Choroid plexus epithelial cell (primary cell): ENCODE measurements at regions not wholly inside any gene's neighbourhood (a gene's known extent, or its start where the extent isn't known, plus 50 kb on each side); places are given as distances from the start of the nearest gene placed in this dataset.
A peak's percentile ranks its signal among the peaks of the same experiment; 100 is the strongest.

Experiments used
- DNase-seq: peaks from one replicate; pipeline ENCODE4 v3.0.0-alpha.2; 2010; ENCODE audit warnings: low read depth
- H3K4me3 ChIP-seq: 2 replicates; pipeline ENCODE4 v1.5.1; 2011; ENCODE audit warnings: low read depth, mild to moderate bottlenecking, control low read depth, low read length, moderate library complexity
- TF ChIP-seq, protein P1 (sequence below): conservative IDR thresholded peaks from 2 replicates; pipeline ENCODE4 v1.5.1; 2011; ENCODE audit warnings: low read depth, mild to moderate bottlenecking, control low read depth, inconsistent platforms, low read length, moderate library complexity

DNA sequence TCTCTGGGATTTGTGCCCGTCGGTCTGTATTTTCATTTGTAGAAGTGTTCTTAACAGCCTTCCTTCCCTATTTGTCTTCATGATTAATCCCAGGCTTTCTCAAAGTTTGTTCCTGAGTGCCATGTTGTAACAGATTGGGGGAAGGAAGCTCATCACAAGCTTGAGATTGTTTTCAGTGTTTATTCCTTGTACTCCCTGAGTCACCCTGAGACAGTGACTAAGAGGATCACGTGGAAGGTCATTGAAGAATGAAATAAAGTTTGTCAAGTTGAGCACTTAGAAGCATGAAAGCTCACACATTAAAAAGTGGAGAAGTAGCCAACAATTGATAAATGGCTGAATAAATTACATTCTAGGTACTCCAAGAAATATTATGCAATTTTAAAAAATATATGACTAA lies 153.5 kb upstream of the FAM241A start:
- DNase-seq: peak; percentile 76
- TF ChIP-seq, protein P1, sequence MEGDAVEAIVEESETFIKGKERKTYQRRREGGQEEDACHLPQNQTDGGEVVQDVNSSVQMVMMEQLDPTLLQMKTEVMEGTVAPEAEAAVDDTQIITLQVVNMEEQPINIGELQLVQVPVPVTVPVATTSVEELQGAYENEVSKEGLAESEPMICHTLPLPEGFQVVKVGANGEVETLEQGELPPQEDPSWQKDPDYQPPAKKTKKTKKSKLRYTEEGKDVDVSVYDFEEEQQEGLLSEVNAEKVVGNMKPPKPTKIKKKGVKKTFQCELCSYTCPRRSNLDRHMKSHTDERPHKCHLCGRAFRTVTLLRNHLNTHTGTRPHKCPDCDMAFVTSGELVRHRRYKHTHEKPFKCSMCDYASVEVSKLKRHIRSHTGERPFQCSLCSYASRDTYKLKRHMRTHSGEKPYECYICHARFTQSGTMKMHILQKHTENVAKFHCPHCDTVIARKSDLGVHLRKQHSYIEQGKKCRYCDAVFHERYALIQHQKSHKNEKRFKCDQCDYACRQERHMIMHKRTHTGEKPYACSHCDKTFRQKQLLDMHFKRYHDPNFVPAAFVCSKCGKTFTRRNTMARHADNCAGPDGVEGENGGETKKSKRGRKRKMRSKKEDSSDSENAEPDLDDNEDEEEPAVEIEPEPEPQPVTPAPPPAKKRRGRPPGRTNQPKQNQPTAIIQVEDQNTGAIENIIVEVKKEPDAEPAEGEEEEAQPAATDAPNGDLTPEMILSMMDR: no peak
- no peak overlapping the region for H3K4me3 ChIP-seq

DNA sequence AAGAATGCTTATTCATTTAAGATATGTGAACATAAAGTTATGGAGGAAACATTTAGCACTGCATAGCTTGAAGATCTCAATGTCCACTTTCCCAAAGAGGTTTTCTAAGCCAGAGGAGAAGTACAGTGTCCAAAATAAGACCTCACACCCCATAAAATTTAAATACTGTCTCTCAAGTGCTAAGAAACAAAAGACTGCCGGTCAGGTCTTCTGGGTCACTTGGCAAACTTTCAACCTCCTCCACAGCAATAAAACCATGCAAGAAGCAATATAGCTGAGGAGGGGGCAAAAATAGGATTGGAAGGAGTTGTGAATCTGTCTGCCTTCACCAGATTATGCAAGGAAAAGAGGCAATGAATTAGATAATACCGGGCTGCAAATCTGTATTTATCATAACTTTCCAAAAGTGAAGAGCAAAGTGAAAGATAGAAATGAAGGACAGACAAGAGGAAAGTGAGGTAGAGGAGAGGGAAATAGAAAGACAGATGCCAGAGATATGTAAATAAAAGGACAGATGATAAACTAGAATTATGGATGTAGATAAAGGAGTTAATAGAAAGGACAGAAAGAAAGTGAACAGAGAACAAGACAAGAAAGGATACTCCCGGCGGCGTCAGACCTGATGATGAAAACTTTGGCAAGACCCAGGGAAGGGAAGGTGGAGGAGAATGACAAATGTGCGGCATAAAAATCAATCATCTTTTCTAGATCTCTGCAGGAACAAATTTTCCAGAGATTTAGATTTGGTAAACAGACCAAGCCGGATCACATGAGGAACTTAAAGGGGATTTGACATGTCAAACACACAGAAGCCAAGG lies 152.7 kb upstream of the FAM241A start:
- H3K4me3 ChIP-seq: no peak overlapping the region
- TF ChIP-seq, protein P1: no peak
- DNase-seq: no peak

DNA sequence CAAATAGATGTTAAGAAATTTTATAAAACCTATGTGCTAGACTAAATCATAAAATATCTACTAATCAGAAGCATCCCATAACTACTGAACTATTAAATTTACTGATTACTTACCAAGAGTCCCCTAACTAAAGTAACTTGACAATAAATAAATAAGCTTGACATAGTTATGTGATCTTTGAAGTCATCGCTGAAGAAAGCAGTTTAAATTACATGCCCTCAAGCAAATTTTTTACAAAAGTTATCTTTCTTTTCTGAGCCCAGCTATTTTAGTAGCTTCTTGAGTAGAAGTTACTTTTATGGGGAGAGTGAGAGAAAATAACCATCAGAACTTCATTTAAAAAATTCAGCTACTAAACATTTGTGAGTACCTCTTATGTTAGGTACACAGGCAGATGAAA lies 150.9 kb upstream of the FAM241A start:
- TF ChIP-seq, protein P1: no peak
- no peak for DNase-seq
- H3K4me3 ChIP-seq: no peak overlapping the region

DNA sequence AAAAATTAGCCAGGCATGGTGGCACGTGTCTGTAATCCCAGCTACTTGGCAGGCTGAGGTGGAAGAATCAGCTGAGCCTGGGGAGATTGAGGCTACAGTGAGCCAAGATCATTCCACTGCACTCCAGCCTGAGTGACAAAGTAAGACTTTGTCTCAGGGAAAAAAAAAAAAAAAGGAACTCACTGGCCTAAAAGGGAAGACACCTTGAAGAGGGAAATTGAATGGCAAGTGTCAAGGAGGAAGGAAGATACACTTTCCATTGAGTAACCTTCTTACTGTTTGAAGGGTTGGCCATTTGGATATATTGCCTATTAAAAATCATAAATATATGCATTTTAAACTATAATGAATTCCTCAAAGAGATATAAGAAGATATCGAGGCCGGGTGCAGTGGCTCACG lies 147.5 kb upstream of the FAM241A start:
- no peak overlapping the region for H3K4me3 ChIP-seq
- DNase-seq: no peak
- TF ChIP-seq, protein P1: no peak

DNA sequence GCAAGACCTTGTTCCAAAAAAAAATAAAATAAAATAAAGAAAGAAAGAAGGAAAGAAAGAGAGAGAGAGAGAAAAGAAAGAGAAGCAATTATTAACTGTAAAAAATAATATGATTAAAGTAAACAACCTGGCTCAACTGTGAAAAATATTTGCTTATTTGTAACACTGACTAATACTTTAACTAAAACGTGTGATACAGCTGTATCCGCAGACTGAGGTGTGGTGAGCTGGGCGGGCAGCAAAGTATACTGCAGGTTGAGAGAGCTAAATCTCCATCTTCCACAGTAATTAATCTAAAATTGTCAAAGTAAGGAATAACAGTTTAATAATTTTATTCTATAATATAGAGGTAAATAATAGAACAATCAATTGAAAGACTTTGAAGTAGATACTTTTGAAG lies 145.5 kb upstream of the FAM241A start:
- TF ChIP-seq, protein P1: no peak
- no peak for DNase-seq
- no peak overlapping the region for H3K4me3 ChIP-seq

DNA sequence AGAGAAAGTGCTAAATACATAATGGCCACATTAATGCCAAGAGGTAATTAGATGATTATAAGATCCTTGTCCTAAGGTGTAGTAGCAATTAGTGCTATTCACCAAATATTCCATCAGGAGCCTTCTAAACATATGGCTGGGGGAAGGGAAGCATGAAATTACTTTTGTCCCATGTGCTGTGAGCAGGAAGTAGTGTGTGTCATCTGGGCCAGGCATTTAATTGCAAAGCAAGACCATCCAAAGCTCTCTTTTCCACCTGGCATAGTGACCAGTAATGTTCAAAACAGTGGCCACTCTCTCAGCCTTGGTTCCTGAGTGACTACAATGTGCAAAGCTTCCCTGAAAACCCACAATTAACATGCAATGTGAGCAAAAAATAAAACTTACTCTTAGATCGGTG lies 144.2 kb upstream of the FAM241A start:
- no peak overlapping the region for H3K4me3 ChIP-seq
- DNase-seq: no peak
- TF ChIP-seq, protein P1: no peak

DNA sequence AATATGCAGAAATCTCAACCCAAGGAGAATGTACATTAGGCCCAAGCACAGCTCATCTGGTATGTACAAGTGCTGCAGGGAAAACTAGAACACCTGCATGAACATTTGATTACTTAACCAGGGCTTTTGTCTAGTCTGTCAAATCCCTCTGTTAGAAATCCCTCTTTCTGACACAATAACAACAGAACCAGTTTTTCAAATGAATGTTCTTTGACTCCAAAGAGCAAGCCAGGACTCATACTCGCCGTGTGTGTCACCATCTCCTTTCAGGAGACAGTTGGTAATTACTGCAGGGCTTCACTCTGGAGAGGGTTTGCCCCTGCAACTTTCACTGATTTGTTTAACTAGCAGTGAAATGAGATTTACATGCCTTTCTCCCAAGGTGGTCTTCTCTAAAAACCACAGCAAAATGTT lies 143.0 kb upstream of the FAM241A start:
- H3K4me3 ChIP-seq: no peak overlapping the region
- TF ChIP-seq, protein P1: no peak
- no peak for DNase-seq
